Natural killer cell (primary cell): ENCODE measurements at regions not wholly inside any gene's neighbourhood (a gene's known extent, or its start where the extent isn't known, plus 50 kb on each side); places are given as distances from the start of the nearest gene placed in this dataset.

Source experiments
- ATAC-seq, 3 donors: fragments of 150-1000 bp in 2 of 3; fragments of 200-7000 bp in 1 of 3; cut with Tn5 transposase; 1 replicate in 1 of 3; 2 replicates in 2 of 3; pipeline ENCODE4 v1.10.0; 2021; ENCODE audit warnings: mild to moderate bottlenecking in 2 of 3, moderate library complexity in 2 of 3
- DNase-seq, 2 donors: peaks; one replicate each; pipeline versions ENCODE4 v3.0.0 to v3.0.0-alpha.2; 2013 to 2021; ENCODE audit warnings: mixed read lengths in 1 of 2
- H3K27ac ChIP-seq: one replicate; pipeline ENCODE4 v1.5.1; 2013; ENCODE audit warnings: mild to moderate bottlenecking, low read length
- H3K27me3 ChIP-seq: one replicate; pipeline ENCODE4 v1.6.1; 2013; ENCODE audit warnings: low read length; ENCODE audit not compliant: control insufficient read depth, insufficient read depth
- H3K36me3 ChIP-seq: one replicate; pipeline ENCODE4 v1.6.1; 2013; ENCODE audit warnings: low read length; ENCODE audit not compliant: control insufficient read depth, insufficient read depth
- H3K4me1 ChIP-seq: one replicate; pipeline ENCODE4 v1.6.1; 2013; ENCODE audit warnings: low read length; ENCODE audit not compliant: control insufficient read depth, insufficient read depth
- H3K4me3 ChIP-seq: one replicate; pipeline ENCODE4 v1.5.1; 2013; ENCODE audit warnings: low read length
- H3K9me3 ChIP-seq: one replicate; pipeline ENCODE4 v1.6.1; 2013; ENCODE audit warnings: low read length; ENCODE audit not compliant: control insufficient read depth, insufficient read depth
- H3K27ac Mint-ChIP-seq, 2 donors: one replicate each; pipeline ENCODE4 v1.8.0; 2022; ENCODE audit warnings: mild to moderate bottlenecking in 2 of 2, mixed read lengths in 2 of 2, moderate library complexity in 1 of 2
- H3K27me3 Mint-ChIP-seq, 2 donors: one replicate each; pipeline ENCODE4 v1.8.0; 2022; ENCODE audit warnings: low read depth in 2 of 2, mixed read lengths in 2 of 2
- H3K36me3 Mint-ChIP-seq: one replicate; pipeline ENCODE4 v1.8.0; 2022; ENCODE audit warnings: mixed read lengths
- H3K4me1 Mint-ChIP-seq, 2 donors: one replicate each; pipeline ENCODE4 v1.8.0; 2022; ENCODE audit warnings: mixed read lengths in 2 of 2
- H3K4me3 Mint-ChIP-seq: one replicate; pipeline ENCODE4 v1.8.0; 2022; ENCODE audit warnings: mild to moderate bottlenecking, moderate library complexity, mixed read lengths
- H3K9me3 Mint-ChIP-seq, 2 donors: one replicate each; pipeline ENCODE4 v1.8.0; 2022; ENCODE audit warnings: mixed read lengths in 2 of 2
- CTCF ChIP-seq: fragments of 200-600 bp; IDR thresholded peaks from one replicate; pipeline ENCODE4 v1.8.0; 2022; ENCODE audit warnings: antibody characterized with exemption
- WGBS: methylation state at CpG from one replicate; pipeline ENCODE4 v1.1.7; 2013; ENCODE audit warnings: missing lambda C conversion rate; ENCODE audit not compliant: insufficient coverage; 5-methylcytosine and 5-hydroxymethylcytosine counted together
- intact Hi-C: fragments of 100-400 bp; cut with micrococcal nuclease; formaldehyde crosslinking; loops from one replicate; pipeline ENCODE4 v1.14.2; 2022

- no peak for TF ChIP-seq CTCF
- Mint-ChIP-seq H3K27ac (no peak overlapping the region), H3K27me3 (no peaks in the 10 kb centered on the region), H3K36me3 (no peaks in the 10 kb centered on the region), H3K4me3 (no peak overlapping the region), H3K4me1 (peaks cover 0 to 5% of the 10 kb centered on the region in 2 donors), H3K9me3 (no peaks in the 10 kb centered on the region)
- DNase-seq (no peak), ATAC-seq (no peak)
- Histone ChIP-seq H3K9me3 (no peaks in the 10 kb centered on the region), H3K4me1 (no peaks in the 10 kb centered on the region), H3K4me3 (no peak overlapping the region), H3K27ac (no peak overlapping the region), H3K36me3 (no peaks in the 10 kb centered on the region), H3K27me3 (no peaks in the 10 kb centered on the region)
- intact Hi-C loops, result no loop called here
Observed at GRCh38 chr7:131212114-131212513, 115.6 kb upstream of the MKLN1 start.

- no peak for DNase-seq
- peaks cover 6 to 7% of the 10 kb centered on the region in 2 donors for H3K27me3 Mint-ChIP-seq
- H3K27ac Mint-ChIP-seq, result no peak overlapping the region
- Histone ChIP-seq H3K9me3 (no peaks in the 10 kb centered on the region), H3K4me1 (no peaks in the 10 kb centered on the region), H3K36me3 (no peaks in the 10 kb centered on the region), H3K4me3 (no peak overlapping the region), H3K27ac (no peak overlapping the region), H3K27me3 (no peaks in the 10 kb centered on the region)
- intact Hi-C loops, result no loop called here
- H3K9me3 Mint-ChIP-seq, result no peaks in the 10 kb centered on the region
- ATAC-seq, result no peak
- WGBS, result 22% methylated on average over 3 of the region's 3 CpGs
- no peak for TF ChIP-seq CTCF
- H3K36me3 Mint-ChIP-seq, result no peaks in the 10 kb centered on the region
- no peak overlapping the region for H3K4me3 Mint-ChIP-seq
- H3K4me1 Mint-ChIP-seq, result peaks cover 0 to 9% of the 10 kb centered on the region in 2 donors
Observed at GRCh38 chr7:131218727-131219128, 108.9 kb upstream of the MKLN1 start.

GRCh38 chr7:131219312-131220041, 108.2 kb upstream of the MKLN1 start:
- no peak overlapping the region for H3K27ac ChIP-seq
- H3K4me3 ChIP-seq, result no peak overlapping the region
- Mint-ChIP-seq H3K4me3 (no peak overlapping the region), H3K36me3 (no peaks in the 10 kb centered on the region), H3K27me3 (peaks cover 6 to 7% of the 10 kb centered on the region in 2 donors), H3K27ac (no peak overlapping the region), H3K4me1 (peaks cover 0 to 9% of the 10 kb centered on the region in 2 donors), H3K9me3 (no peaks in the 10 kb centered on the region)
- no peak for TF ChIP-seq CTCF
- no peaks in the 10 kb centered on the region for H3K4me1 ChIP-seq
- intact Hi-C loops, result no loop called here
- H3K36me3 ChIP-seq, result no peaks in the 10 kb centered on the region
- H3K27me3 ChIP-seq, result no peaks in the 10 kb centered on the region
- H3K9me3 ChIP-seq, result no peaks in the 10 kb centered on the region
- WGBS, result 26% methylated on average over 7 of the region's 8 CpGs
- DNase-seq (no peak), ATAC-seq (no peak)

- DNase-seq, result no peak
- no peak for ATAC-seq
- Mint-ChIP-seq H3K27ac (no peak overlapping the region), H3K27me3 (peaks cover 6 to 7% of the 10 kb centered on the region in 2 donors), H3K9me3 (no peaks in the 10 kb centered on the region), H3K36me3 (no peaks in the 10 kb centered on the region), H3K4me3 (no peak overlapping the region), H3K4me1 (peaks cover 0 to 13% of the 10 kb centered on the region in 2 donors)
- Histone ChIP-seq H3K9me3 (no peaks in the 10 kb centered on the region), H3K36me3 (no peaks in the 10 kb centered on the region), H3K4me3 (no peak overlapping the region), H3K4me1 (no peaks in the 10 kb centered on the region), H3K27ac (no peak overlapping the region), H3K27me3 (no peaks in the 10 kb centered on the region)
- intact Hi-C loops, result no loop called here
- 100% methylated on average over 3 of the region's 3 CpGs for WGBS
- TF ChIP-seq CTCF, result no peak
Observed at GRCh38 chr7:131221061-131221460, 106.6 kb upstream of the MKLN1 start.
